SKM-1 (cell line): ENCODE measurements at regions not wholly inside any gene's neighbourhood (a gene's known extent, or its start where the extent isn't known, plus 50 kb on each side); places are given as distances from the start of the nearest gene placed in this dataset.

ENCODE experiments used
- DNase-seq: peaks from one replicate; lab custom pipeline; 2025; ENCODE audit not compliant: unreplicated experiment; lab: John Stamatoyannopoulos, UW

DNA sequence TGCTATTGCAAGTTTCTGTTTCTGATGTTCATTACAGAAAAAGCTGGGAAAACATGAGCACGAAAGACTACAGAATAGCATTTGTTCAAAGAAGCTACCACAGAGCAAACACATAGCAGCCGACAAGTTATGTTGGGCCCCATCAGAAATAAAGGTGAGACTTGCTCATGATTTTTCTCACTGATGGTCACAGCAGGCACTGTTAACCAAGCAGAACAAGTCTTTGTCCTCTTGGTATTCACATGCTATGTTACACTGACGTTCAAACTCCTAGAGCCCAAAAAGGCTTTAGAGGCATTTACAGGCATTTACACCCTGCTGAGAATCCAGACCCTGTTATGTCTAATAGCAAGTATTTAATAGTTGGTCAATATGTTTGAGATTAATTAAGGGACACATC, 235.0 kb upstream of the HNMT start:
- DNase-seq, result no peak

DNA sequence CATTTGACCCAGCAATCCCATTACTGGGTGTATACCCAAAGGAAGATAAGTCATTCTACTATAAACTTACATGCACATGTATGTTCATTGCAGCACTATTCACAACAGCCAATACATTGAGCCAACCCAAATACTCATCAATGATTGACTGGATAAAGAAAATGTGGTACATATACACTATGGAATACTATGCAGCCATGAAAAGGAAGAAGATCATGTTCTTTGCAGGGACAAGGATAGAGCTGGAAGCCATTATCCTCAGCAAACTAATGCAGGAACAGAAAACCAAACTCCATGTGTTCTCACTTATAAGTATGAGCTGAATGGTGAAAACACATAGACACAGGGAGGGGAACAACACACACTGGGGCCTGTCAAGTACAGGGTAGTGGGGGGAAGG, 226.7 kb upstream of the HNMT start:
- no peak for DNase-seq

DNA sequence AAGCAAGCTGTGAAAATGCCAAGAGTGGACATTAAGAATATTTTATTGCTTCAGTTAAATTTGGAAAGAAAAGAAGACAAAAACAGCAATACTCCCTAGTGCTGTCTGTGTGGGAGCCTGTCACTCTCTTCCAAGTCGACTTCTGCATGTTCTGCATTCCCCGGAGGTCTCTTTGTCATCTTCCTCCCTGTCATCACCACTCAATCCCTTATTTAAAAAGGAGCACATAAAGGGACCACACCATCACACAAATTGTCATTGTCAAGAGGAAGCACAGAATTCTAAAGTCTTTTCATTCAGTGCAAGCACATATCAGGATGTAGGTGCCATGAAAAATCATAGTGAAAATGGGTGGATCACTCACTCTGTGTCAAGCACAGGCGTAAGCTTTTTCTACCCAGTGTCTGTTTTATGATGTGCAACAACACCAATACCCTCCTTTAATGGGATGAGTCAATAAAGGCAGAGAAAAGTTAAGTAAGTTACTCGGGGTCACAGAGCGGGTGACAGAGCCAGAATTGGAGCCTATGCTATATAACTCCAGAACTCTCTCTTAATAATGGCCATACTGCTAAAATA, 222.4 kb upstream of the HNMT start:
- DNase-seq, result no peak

DNA sequence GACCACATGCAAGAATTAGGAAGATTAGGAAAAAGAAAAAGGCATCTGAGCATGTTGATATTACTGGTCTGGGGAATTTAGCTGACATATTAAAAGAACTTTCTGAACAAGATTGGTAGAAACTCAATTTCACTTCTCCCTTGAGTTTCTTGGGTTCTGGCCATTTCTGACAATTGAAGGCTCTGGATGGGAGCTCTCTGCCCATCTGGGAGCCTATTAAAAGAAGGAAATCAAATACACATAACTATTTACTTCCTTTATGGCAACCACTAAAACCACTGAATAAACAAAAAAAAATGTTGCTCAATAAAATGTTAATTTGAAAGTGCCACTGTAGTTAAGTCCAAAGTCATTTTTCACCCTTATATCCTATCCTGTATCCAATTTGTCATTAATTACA, 216.8 kb upstream of the HNMT start:
- no peak for DNase-seq

DNA sequence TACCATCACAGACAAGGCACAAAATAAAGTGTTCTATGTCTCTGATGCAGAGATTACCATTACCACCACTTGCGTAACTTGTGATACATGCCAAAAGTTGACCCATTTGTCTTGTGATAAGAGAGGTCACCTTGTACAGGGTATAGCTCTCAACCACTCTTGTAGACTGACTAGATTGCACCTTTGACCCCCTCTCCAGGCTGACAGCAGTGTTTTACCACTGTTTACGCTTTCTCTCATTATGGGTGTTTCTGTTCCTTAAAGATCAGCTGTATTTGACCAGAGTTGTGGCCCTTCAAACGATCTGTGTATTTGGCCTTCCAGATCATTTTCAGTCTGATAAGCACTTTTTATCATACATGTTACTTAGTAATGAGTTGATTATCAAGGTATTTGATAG, 215.7 kb upstream of the HNMT start:
- DNase-seq, result no peak

DNA sequence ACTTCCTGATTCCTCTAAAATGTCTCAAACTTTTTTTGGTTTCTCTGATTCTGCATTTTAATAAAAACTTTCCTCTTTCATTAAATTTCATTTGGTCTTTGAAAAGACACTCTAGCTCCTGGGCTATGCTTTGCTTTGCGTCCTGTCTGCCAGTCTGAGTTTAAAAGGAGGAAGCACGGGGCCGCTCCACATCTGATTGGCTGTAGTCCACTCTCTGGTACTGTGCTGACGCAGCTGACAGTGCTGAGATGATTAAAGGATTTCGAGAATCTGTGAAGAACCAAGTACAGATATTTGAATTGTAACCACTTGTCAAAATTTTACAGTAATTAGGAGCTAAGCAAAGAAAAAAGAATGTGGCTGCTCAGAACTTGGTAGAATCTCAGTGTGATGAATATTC, 199.6 kb upstream of the HNMT start:
- no peak for DNase-seq

DNA sequence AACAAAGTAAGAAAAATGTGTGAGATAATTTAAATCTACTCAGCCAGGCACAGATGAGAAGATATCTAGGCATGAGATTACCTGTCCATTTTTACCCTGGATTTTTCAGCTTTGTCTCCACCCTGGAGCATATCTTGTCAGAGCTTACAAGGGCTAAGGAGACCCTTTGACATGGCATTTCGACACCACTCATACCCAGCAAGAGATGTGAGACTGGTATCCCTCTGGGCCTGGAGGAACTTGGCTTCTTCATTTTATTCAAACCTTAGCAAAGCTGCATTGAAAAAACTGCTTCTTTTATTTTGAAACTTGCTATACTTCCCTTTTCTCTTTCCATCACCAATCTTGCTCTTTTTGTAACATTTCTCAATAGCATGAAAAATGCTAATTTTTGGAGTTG, 194.9 kb upstream of the HNMT start:
- DNase-seq, result peak; percentile 28

DNA sequence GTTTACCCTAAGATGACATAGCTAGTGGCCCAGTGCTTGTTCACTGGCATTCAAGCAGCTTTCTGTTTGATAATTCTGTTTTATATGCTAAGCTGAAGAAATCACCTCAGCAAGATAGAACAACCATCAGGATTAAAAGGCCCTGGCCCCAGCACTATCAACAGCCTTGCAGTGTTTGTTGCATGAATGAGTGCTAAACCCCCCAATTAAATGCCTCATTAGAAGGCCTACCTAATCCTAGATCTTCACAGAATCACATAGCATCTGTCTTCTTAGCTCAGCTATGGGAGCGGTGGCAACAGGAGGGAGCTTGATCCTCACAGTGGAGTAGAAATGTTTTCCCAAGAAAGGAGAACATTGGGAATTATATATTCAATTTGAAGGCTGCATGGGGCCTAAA, 194.1 kb upstream of the HNMT start:
- no peak for DNase-seq

DNA sequence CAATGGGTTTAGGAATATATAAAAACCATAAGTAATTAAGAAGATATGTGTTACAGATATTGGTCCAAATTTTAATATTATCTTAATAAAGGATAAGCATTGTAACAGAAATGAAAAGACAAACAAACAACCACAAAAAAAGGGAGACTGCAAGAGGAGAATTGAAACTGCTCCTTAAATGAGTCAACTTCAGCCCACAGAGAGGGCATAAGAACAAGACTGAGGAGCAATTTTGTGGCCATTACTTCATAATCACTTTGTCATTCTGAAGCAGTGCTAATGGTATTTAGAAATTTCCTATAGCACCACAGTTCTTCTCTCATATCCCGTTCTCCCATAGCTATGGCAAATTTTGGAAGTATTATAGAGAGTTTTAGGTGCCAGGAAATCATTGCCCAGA, 193.2 kb upstream of the HNMT start:
- DNase-seq, result no peak

DNA sequence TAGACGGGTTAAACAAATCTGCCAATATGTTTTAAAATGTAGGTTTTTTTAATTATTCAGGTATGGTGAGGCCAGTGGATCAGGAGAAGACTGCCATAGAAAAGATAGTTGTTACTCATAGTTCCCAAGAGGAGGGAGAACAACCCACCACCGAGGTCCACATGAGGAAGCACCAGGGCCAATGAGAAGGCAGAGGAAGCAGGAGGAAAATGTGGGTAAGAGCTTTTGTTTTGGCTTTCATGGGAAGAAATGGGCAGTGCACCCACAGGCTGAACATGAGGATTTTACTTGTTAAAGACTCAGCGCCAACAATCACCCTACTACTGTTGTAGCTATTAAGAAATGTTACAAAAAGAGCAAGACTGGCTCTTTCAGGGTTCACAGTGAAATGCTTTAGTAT, 191.8 kb upstream of the HNMT start:
- no peak for DNase-seq

DNA sequence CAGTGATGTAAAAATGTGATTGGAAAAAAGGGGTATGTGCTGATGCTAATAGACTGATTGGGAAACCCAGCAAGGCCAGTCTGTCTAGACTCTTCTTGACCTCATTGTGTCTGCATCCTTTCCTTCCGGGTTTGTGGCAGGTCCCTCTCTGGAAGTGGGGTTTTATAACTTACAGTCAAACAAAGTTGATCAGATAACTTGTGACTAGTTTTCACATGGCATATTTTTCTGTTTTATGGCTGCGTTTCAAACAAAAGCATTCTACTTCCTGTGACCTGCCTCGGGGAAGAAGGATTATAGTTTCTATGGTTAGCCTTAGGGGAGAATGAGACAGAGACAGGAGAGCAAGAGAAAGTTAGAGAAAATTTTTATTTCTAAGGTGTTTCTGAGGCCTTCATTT, 188.7 kb upstream of the HNMT start:
- DNase-seq, result no peak

DNA sequence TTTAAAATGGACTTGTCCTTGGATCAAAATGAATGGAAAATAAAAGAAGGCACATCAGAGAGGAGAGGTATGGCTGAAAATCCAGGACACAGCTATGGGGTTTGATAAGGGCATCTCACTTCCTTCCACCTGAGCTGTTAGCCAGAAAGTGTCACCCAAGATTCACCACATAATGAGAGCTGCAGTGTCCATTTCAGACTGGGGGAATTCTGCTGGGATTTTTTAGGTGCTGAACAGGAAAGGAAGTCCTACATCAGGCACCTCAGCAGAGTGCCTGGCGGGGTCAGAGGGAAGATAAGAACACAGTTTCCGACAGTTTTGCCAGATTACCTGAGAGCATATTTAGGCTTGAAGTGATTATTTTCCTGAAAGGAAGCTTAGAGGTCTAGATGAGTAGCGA, 187.6 kb upstream of the HNMT start:
- DNase-seq, result no peak

DNA sequence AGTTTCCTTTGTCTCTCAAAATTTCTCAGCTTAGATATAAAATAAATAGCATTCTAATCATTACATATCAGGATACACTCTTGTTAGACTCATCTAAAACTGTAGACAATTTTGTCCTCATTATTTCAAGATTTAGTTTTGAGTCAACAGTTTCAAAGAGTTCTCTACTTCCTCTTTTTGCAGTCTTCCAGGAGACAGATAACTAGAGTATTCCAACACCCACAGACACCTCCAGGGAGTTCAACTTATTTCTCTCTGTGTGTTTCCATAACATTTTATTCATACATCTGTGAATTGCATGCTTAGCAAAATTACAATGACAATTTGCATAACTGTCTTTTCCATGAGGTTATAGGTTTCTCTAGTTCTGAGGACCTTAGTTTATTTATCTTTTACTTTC, 166.6 kb upstream of the HNMT start:
- peak; percentile 7 for DNase-seq

DNA sequence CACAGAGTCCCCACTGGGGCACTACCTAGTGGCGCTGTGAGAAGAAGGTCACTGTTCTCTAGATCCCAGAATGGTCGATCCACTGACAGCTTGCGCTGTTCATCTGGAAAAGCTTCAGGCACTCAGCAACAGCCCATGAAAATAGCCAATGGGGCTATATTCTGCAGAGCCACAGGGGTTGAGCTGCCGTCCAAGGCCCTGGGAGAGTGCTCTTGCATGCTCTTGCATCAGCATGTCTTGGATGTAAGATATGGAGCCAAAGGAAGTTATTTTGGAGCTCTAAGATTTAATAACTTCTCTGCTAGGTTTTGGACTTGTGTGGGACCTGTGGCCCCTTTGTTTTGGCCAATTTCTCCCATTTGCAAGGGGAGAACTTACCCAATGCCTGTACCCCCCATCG, 164.7 kb upstream of the HNMT start:
- no peak for DNase-seq

DNA sequence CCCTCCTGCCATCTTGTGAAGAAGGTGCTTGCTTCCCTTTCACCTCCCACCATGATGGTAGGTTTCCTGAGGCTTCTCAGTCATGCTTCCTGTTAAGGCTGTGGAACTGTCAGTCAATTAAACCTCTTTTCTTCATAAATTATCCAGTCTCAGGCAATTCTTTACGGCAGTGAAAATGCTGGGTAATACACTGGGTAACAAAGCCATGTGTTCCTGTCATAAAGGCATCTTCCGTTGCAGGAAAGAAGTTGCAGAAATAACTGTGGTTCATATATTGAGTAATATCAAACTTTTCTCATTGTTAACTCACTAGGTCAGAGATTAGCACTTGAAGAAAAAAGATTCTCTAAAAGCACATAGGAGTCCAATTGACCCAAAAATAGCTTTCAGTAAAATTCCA, 163.9 kb upstream of the HNMT start:
- no peak for DNase-seq

DNA sequence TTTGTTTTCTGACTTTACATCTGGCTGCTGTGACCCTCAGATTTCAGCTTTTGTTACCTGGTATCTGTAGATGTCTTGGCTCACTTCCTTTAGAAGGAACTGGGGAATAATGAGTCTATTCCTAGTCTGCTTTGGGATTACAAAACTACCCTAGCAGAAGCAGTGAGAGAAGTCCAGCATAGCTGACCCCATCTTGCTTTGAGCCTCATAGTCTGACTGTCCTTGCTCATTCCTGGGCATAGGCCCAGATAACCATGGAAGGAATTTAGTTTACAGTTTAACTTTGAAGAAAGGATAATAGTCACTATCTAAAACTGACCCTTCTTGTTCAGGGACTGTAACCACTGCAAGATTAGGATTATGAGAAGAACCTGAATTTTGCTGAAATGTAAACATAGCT, 163.0 kb upstream of the HNMT start:
- no peak for DNase-seq

DNA sequence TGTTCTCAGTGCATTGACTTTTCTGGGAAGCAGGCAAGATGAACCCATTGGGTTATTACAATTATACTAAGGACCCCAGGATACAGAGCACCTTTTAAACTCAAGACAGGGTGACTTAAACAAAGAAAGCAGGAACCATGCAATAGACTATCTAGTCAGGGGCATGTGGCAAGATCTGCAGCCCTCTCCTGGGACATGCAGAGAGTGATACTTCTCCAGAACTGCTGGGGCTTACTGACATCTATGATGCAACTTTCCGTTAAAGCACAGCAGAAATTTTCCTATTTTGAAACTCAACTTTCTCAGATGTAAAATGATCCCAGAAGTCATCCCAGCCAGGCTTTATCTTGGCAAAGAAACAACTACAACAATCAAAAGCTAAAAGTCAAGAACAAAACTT, 162.2 kb upstream of the HNMT start:
- peak; percentile 72 for DNase-seq

DNA sequence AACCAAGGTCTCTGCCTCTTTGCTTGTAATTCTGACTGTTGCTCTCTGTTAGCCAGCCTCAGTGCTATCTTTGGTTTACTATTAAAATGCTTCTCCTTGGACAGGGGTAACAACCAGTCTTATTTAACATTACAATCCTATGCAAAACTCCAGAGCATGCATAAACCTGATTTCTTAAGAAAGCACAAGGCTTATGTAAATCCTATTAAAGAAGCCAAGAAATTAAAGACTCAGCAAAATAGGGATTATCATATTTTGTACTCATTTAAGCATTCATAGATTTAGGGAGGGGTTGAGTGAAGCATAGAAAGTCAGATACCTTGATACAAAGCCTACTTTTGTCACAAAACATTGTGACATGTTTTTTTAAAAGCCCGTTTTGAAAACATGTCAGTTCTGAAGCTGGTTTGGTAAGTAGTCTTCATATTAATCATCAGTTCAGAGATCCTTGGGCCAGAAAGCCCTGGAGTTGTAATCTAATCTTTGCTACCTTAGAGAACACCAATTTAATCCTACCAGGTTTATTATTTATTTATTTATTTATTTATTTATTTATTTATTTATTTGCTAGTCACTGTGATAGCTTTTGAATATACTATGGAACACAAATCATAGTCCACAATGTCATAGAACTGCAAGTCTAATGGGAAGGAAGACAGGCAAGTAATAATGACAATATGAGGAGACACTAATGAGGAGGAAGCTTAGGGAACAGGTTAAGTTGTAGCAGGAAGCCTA, 158.0 kb upstream of the HNMT start:
- DNase-seq, result no peak

DNA sequence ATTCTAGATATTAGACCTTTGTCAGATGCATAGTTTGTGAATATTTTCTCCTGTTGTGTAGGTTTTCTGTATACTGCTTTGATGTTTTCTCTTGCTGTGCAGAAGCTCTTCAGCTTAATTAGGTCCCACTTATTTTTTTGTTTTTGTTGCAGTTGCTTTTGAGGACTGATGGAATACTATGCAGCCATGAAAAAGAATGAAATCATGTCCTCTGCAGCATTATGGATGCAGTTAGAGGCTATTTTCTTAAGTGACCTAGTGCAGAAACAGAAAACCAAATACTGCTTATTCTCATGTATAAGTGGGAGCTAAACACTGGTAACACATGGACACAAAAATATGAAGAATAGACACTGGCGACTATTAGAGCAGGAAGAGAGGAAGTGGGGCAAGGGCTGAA, 155.0 kb upstream of the HNMT start:
- no peak for DNase-seq

DNA sequence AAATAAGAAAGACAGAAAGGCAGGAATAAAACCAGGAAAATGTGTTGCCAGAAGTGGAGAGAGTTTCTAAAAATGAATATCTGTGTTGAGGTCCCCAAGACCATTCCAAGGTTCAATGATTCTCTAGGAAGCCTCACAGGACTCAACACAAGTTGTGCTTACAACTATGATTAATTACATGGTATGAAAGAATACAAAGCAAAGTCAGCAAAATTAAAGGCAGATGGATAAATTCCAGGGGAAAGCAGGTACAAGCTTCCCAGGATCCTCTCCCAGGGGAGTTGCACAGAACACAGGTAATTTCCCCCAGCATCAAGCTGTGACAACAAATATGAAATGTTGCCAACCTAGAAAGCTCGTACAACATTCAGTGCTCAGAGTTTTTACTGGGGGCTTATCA, 154.4 kb upstream of the HNMT start:
- no peak for DNase-seq

DNA sequence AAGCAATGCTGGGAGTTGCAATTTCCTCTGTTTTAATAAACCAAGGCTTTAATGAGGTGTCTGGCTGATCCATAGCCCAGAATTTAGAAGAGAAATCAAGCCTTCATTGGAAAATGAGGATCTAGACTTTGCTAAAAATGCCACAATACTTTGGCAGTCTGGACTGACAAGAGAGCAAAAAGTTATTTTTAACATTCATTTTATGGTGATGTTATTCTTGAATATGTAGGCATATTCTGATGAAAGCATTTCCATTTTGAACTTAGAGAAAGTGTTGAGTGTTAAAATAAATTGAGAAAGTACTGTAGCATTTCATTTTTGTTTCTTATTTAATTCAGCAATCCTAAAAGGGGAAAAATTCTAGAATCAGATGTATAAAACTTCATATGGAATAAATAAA, 151.8 kb upstream of the HNMT start:
- no peak for DNase-seq

DNA sequence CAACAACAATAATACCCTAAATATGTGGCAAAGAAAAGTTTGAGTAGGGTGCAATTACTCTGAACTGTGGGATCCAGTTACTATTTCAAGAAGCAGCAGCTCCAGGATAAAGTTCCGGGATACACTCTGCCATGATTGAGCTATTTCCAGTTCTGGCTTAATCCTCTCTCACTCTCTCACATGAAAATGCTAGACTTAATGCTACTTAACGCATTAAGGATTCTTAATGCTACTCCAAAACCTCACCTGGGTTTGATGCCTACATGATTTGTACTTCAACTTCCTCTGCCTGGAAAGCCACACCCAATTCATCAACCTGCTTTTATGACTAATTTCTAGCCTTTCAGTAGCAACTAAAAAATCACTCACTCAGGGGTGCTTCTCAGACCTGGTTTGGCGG, 151.1 kb upstream of the HNMT start:
- DNase-seq, result no peak

DNA sequence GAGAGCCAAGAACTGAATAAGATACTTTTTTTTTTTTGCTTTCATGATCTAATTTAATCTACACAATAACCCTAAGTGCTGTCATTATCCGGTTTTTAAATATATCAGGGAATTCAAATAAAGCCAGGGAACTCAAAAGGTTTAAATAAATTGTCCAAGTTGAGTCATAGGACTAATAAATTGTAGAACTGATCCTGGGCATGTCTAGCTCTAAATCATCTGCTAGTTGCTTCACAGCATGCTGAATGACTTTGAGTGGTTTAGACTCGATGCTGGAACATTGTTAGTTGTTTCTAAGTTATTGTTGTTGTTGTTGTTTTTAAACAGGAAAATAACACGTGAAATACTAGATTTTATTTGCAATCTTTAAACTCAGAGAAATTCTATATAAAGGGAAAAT, 147.2 kb upstream of the HNMT start:
- no peak for DNase-seq
